Mesodermal cell (in vitro differentiated cells): ENCODE measurements at regions not wholly inside any gene's neighbourhood (a gene's known extent, or its start where the extent isn't known, plus 50 kb on each side); places are given as distances from the start of the nearest gene placed in this dataset.
"Not testable (repeated sequence)": the region's sequence is repeated elsewhere in the genome, so short reads cannot be mapped to it uniquely, and the experiment has no call there.

Source experiments
- H3K27ac ChIP-seq: 2 replicates; pipeline ENCODE4 v1.7.0; 2013; ENCODE audit warnings: mild to moderate bottlenecking, low read depth, low read length, moderate library complexity; ENCODE audit not compliant: severe bottlenecking
- H3K36me3 ChIP-seq: 2 replicates; pipeline ENCODE4 v1.7.1; 2013; ENCODE audit warnings: mild to moderate bottlenecking, low read length, moderate library complexity; ENCODE audit not compliant: control insufficient read depth, insufficient read depth
- H3K4me1 ChIP-seq: one replicate; pipeline ENCODE4 v1.7.1; 2013; ENCODE audit warnings: mild to moderate bottlenecking, low read length; ENCODE audit not compliant: insufficient read depth, control insufficient read depth, poor library complexity, severe bottlenecking
- H3K4me3 ChIP-seq: 2 replicates; pipeline ENCODE4 v1.7.0; 2013; ENCODE audit warnings: low read length, control low read depth, mild to moderate bottlenecking; ENCODE audit not compliant: insufficient read depth, poor library complexity, severe bottlenecking; ENCODE audit errors: extremely low read depth
- H3K9me3 ChIP-seq: 2 replicates; pipeline ENCODE4 v1.7.1; 2013; ENCODE audit warnings: mild to moderate bottlenecking, low read length, moderate library complexity; ENCODE audit not compliant: control insufficient read depth
- WGBS, 2 experiments: methylation state at CpG; one replicate each; pipeline ENCODE4 v1.1.5; 2013; ENCODE audit warnings: missing lambda C conversion rate in 2 of 2; ENCODE audit not compliant: insufficient coverage in 2 of 2; 5-methylcytosine and 5-hydroxymethylcytosine counted together

DNA sequence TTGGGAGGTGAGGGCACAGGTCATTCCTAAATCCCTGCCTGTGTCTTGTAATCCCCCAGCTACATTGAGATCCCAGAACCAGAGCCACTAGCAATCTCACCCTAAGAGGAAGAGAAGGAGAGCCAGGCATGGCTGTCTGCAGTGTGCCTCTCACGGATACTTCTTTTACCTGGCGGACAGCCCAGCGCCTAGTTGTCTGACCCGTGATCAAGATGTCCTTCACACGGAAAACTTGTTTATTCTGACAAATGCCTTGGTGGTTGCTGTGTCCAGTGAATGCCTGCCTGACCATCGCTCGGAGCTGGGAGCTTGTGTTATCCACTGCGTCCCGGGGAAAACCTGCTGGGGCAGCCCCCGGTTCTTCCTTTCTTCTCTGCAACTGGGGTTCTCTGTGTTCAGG lies 140.5 kb upstream of the WSCD1 start:
- no peaks in the 10 kb centered on the region for H3K9me3 ChIP-seq
- H3K27ac ChIP-seq, result no peak overlapping the region
- no peaks in the 10 kb centered on the region for H3K4me1 ChIP-seq
- no peaks in the 10 kb centered on the region for H3K36me3 ChIP-seq
- 89 to 93% methylated on average over 10 of the region's 10 CpGs for WGBS, 2 experiments
- no peak overlapping the region for H3K4me3 ChIP-seq

GRCh38 chr17:5930555-5930954 lies 139.6 kb upstream of the WSCD1 start:
- H3K36me3 ChIP-seq, H3K9me3 ChIP-seq, H3K27ac ChIP-seq, H3K4me3 ChIP-seq, H3K4me1 ChIP-seq: not testable (repeated sequence)
- WGBS, 2 experiments, result 100% methylated on average over 1 of the region's 1 CpG; no CpG with 5 or more reads in 1 of the 2 experiments

GRCh38 chr17:5931616-5932015 lies 138.6 kb upstream of the WSCD1 start:
- H3K36me3 ChIP-seq, result no peaks in the 10 kb centered on the region
- 81 to 85% methylated on average over 9 of the region's 9 CpGs for WGBS, 2 experiments
- no peaks in the 10 kb centered on the region for H3K4me1 ChIP-seq
- H3K27ac ChIP-seq, result no peak overlapping the region
- H3K9me3 ChIP-seq, result no peaks in the 10 kb centered on the region
- H3K4me3 ChIP-seq, result no peak overlapping the region

GRCh38 chr17:5933430-5933829 lies 136.7 kb upstream of the WSCD1 start:
- no peak overlapping the region for H3K27ac ChIP-seq
- WGBS, 2 experiments, result 86 to 89% methylated on average over 5 to 6 of the region's 7 CpGs
- H3K9me3 ChIP-seq, result no peaks in the 10 kb centered on the region
- H3K36me3 ChIP-seq, result no peaks in the 10 kb centered on the region
- no peak overlapping the region for H3K4me3 ChIP-seq
- no peaks in the 10 kb centered on the region for H3K4me1 ChIP-seq

GRCh38 chr17:5941258-5941657 lies 128.9 kb upstream of the WSCD1 start:
- WGBS, 2 experiments, result 59 to 90% methylated on average over 3 to 5 of the region's 5 CpGs
- Histone ChIP-seq H3K4me1 (peaks cover 3% of the 10 kb centered on the region), H3K27ac (no peak overlapping the region)

GRCh38 chr17:5942687-5943086 lies 127.5 kb upstream of the WSCD1 start:
- Histone ChIP-seq H3K36me3 (no peaks in the 10 kb centered on the region), H3K9me3 (peaks cover 12% of the 10 kb centered on the region), H3K4me1 (peaks cover 3% of the 10 kb centered on the region), H3K4me3 (no peak overlapping the region), H3K27ac (no peak overlapping the region)
- 86 to 89% methylated on average over 6 to 7 of the region's 7 CpGs for WGBS, 2 experiments

More at GRCh38 chr17:5941258-5941657, 128.9 kb upstream of the WSCD1 start:
- peaks cover 4% of the 10 kb centered on the region for H3K9me3 ChIP-seq
- H3K36me3 ChIP-seq, result no peaks in the 10 kb centered on the region
- H3K4me3 ChIP-seq, result no peak overlapping the region

- no peak overlapping the region for H3K4me3 ChIP-seq
- H3K9me3 ChIP-seq, result peaks cover 12% of the 10 kb centered on the region
- 84 to 100% methylated on average over 4 to 7 of the region's 7 CpGs for WGBS, 2 experiments
- no peak overlapping the region for H3K27ac ChIP-seq
- H3K4me1 ChIP-seq, result peaks cover 3% of the 10 kb centered on the region
- H3K36me3 ChIP-seq, result no peaks in the 10 kb centered on the region
Observed at GRCh38 chr17:5943232-5943631, 126.9 kb upstream of the WSCD1 start.

DNA sequence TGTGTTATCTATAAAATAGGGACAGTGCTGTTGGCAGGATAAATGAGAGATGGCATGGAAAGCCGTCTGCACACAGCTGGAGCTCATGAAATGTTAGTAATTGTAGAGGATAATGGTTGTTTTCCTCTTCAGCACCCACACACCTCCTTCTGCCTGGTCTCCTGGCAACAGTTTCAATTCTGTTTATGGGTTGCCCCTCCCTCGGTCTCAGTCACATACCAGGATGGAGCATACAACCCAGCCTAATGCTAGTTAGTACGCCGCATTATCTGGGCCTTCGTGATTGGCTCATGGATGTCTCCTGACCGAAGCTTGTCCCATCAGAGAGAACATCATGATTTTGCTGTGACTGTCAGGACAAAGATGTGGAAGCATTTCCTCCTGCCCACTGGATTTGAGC lies 126.2 kb upstream of the WSCD1 start:
- Histone ChIP-seq H3K27ac (no peak overlapping the region), H3K36me3 (no peaks in the 10 kb centered on the region), H3K4me3 (no peak overlapping the region), H3K4me1 (peaks cover 3% of the 10 kb centered on the region), H3K9me3 (peaks cover 12% of the 10 kb centered on the region)
- 95 to 97% methylated on average over 5 of the region's 6 CpGs for WGBS, 2 experiments

DNA sequence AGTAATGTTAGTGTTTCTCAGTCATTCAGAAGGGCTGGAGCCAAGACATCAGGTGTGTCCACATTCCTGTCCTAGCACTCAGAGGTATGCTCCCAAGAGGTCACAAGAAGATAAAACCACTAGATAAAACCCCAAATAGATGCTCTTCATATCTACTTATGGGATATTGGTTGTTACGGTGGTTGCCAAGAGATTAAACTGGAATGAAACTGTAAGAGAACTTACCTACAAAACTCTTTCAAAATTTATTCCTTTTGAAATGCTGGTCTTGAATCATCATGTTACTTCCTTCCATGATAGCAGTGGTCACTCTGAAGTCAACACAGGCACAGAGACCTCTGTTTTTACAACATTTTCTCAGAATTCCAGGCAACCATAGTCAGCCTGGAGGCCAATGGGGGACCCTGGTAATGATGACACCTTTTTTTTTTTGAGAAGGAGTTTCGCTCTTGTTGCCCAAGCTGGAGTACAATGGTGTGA lies 122.4 kb upstream of the WSCD1 start:
- H3K9me3 ChIP-seq, result peaks cover 12% of the 10 kb centered on the region
- WGBS, 2 experiments, result 64 to 90% methylated on average over 1 of the region's 2 CpGs
- no peak overlapping the region for H3K27ac ChIP-seq
- H3K36me3 ChIP-seq, result no peaks in the 10 kb centered on the region
- peaks cover 3% of the 10 kb centered on the region for H3K4me1 ChIP-seq
- no peak overlapping the region for H3K4me3 ChIP-seq

GRCh38 chr17:5948811-5949210 lies 121.4 kb upstream of the WSCD1 start:
- Histone ChIP-seq H3K4me3 (no peak overlapping the region), H3K27ac (no peak overlapping the region), H3K4me1 (no peaks in the 10 kb centered on the region), H3K36me3 (no peaks in the 10 kb centered on the region), H3K9me3 (peaks cover 12% of the 10 kb centered on the region)
- WGBS, 2 experiments, result 80 to 100% methylated on average over 1 of the region's 3 CpGs

- WGBS, 2 experiments, result 94 to 100% methylated on average over 3 to 6 of the region's 8 CpGs
- H3K4me3 ChIP-seq, result no peak overlapping the region
- H3K27ac ChIP-seq, result no peak overlapping the region
- no peaks in the 10 kb centered on the region for H3K4me1 ChIP-seq
- H3K9me3 ChIP-seq, result peaks cover 11% of the 10 kb centered on the region
- H3K36me3 ChIP-seq, result no peaks in the 10 kb centered on the region
Observed at GRCh38 chr17:5950878-5951277, 119.3 kb upstream of the WSCD1 start.
